ENCODE measurements at regions not wholly inside any gene's neighbourhood (a gene's known extent, or its start where the extent isn't known, plus 50 kb on each side); places are given as distances from the start of the nearest gene placed in this dataset.
"Not testable (repeated sequence)": the region's sequence is repeated elsewhere in the genome, so short reads cannot be mapped to it uniquely, and the experiment has no call there.

GRCh38 chr1:146314449-146315246 lies 85.8 kb upstream of the NOTCH2NLA start:
- not testable (repeated sequence) for DNase-seq

GRCh38 chr1:146310579-146310978 lies 81.8 kb upstream of the NOTCH2NLA start:
- DNase-seq: not testable (repeated sequence)

- DNase-seq: not testable (repeated sequence)
These were observed 80.6 kb upstream of the NOTCH2NLA start for GRCh38 chr1:146309427-146309826.

DNA sequence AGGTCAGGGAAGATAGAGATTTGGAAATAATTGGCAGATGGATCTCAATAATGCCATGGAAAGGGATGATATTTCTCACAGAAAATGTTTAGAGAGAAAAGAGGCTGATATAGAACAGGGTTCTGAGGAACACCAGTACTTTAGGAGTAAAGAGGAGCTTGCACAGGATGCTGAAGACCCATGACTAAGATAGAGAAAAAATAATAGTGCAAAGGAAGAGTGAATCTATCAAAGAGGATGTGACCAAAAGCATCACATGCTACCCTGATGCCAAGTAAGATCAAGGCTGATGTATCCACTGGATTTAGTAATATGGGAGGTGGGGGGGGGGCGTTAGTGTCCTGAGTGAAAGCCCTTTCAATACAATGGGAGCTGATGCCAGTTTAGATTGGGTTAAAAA lies 80.1 kb upstream of the NOTCH2NLA start:
- not testable (repeated sequence) for DNase-seq

DNA sequence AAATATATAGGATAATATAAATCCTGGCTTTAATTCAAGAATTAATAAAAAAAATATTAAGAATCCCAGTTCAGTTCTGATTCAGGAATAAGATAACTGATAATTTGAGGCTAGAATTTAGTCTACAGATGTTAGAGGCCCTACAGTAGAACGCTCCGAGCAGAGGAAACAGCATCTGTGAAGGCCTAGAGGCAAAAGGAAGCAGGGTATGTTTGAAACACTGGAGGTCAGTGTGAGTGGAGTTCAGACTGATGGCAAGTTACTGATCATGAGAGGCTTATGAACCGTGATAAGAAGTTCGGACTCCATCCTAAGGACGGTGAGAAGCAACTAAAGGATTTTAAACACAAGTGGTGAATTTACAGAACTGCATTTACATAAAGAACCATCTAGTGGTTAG lies 79.3 kb upstream of the NOTCH2NLA start:
- DNase-seq: not testable (repeated sequence)

DNA sequence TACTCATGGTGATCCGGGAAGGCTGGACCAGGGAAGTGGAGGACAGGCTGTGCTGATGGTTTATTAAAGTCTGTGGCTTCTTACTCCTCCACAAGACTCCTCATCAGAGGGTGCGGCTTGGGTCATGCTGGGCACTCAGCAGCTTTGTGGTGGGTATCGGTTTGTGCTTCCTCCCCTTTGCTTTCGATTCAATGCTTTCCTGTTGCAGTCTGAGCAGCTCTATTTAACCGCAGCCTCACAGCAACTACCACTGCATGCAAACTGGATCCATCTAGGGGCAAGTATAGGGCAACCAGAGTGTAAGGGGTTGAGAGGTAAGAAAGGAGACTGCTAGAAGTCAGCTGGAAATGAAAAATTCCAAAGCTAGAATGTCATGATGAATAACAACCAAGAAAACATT lies 78.8 kb upstream of the NOTCH2NLA start:
- DNase-seq: not testable (repeated sequence)

DNA sequence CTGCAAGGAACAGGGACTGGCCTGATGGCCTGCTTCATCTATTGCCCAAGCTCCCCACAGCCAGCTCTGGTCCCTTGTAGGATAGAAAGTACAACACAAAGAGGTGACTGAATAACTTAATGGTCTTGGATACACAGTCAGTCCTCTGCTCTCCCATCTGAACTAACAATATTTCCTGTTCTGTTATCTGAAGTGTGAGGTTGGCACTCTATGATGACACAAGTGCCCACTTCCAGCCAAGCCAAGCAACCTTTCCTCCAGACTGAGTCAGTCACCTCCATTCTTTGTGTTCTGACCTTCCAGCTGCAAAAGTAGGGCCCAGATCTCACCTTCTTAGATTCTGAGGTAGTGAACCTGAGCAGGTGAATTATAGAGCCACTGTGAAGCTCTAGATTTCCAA lies 77.8 kb upstream of the NOTCH2NLA start:
- DNase-seq: not testable (repeated sequence)

DNA sequence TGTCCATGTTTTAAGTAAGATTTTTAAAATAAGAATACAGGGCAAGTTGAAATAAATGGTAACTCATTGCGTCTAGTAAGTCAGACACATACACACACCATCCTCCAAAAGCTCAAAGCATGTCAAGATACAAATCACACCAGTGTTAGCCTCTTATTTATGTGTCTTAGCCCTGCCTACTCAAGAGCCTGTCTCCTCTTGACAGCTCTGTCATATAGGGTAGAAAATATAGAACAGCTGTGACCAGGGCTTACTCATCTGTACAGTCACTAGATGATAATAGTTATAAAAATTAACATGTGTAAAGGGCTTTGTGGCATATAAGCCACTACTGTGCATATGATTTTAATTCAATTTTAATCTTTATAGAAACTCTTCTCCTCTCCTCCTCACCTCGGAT lies 76.6 kb upstream of the NOTCH2NLA start:
- DNase-seq: not testable (repeated sequence)

DNA sequence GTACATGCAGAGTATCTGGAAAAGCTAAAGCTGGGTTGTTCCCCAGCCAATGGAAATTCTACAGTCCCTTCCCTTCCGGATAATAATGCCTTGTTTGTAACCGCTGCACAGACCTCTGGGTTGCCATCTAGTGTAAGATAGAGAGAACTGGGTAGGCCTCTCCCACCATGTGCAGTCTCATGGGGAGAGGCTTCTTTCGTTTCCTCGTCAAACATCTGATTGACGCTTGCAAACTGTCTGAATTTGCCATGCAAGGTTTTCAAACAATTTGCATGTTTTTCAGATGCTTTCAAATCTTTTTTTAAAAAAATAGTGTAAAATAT lies 69.7 kb upstream of the NOTCH2NLA start:
- DNase-seq: not testable (repeated sequence)

GRCh38 chr1:146297781-146298574 lies 69.2 kb upstream of the NOTCH2NLA start:
- not testable (repeated sequence) for DNase-seq

GRCh38 chr1:146292940-146293936 lies 64.4 kb upstream of the NOTCH2NLA start:
- not testable (repeated sequence) for DNase-seq

DNA sequence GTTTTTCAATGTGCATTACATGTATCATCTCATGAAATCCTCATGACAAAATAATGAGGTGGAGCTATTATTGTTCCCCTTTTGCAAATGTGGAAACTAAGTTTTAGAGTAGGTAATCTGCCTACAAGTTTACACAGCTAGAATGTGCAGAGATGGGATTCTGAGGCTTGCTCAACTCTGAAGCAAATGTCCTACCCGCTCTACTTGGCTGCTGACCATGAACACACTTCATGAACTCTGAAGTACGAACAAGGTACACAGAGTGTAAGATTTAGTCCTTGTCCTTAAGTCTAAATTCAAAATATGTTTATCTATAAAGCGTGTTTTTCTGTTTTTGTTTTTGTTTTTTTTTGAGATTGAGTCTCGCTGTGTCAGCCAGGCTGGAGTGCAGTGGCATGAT lies 63.6 kb upstream of the NOTCH2NLA start:
- DNase-seq: not testable (repeated sequence)

DNA sequence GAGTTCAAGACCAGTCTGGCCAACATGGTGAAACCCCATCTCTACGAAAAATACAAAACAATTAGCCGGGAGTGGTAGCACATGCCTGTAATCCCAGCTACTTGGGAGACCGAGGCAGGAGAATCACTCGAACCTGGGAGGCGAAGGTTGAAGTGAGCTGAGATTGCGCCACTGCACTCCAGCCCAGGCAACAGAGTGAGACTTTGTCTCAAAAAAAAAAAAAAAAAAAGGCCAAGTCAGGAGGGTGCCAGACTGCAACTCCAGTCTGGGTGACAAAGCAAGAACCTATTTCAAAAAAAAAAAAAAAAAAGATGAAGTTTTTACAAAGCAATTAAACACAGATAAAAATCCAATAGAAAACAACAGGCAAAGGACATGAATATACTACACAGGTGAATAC lies 59.1 kb upstream of the NOTCH2NLA start:
- DNase-seq: not testable (repeated sequence)

GRCh38 chr1:146284760-146285159 lies 55.9 kb upstream of the NOTCH2NLA start:
- DNase-seq: not testable (repeated sequence)

- not testable (repeated sequence) for DNase-seq
These were observed 54.7 kb upstream of the NOTCH2NLA start for GRCh38 chr1:146283527-146283880.

- DNase-seq: not testable (repeated sequence)
These were observed 54.1 kb upstream of the NOTCH2NLA start for GRCh38 chr1:146282807-146283526.

- DNase-seq: not testable (repeated sequence)
These were observed 52.7 kb upstream of the NOTCH2NLA start for GRCh38 chr1:146281522-146281921.

GRCh38 chr1:146278758-146279157 lies 49.9 kb upstream of the NOTCH2NLA start:
- DNase-seq: not testable (repeated sequence)

Measured in amniotic stem cell (primary cell).